Choroid plexus epithelial cell (primary cell): ENCODE measurements at regions not wholly inside any gene's neighbourhood (a gene's known extent, or its start where the extent isn't known, plus 50 kb on each side); places are given as distances from the start of the nearest gene placed in this dataset.

Source experiments
- DNase-seq: peaks from one replicate; pipeline ENCODE4 v3.0.0-alpha.2; 2010; ENCODE audit warnings: low read depth
- H3K4me3 ChIP-seq: 2 replicates; pipeline ENCODE4 v1.5.1; 2011; ENCODE audit warnings: low read depth, mild to moderate bottlenecking, control low read depth, low read length, moderate library complexity
- TF ChIP-seq, protein P1 (sequence below): conservative IDR thresholded peaks from 2 replicates; pipeline ENCODE4 v1.5.1; 2011; ENCODE audit warnings: low read depth, mild to moderate bottlenecking, control low read depth, inconsistent platforms, low read length, moderate library complexity

DNA sequence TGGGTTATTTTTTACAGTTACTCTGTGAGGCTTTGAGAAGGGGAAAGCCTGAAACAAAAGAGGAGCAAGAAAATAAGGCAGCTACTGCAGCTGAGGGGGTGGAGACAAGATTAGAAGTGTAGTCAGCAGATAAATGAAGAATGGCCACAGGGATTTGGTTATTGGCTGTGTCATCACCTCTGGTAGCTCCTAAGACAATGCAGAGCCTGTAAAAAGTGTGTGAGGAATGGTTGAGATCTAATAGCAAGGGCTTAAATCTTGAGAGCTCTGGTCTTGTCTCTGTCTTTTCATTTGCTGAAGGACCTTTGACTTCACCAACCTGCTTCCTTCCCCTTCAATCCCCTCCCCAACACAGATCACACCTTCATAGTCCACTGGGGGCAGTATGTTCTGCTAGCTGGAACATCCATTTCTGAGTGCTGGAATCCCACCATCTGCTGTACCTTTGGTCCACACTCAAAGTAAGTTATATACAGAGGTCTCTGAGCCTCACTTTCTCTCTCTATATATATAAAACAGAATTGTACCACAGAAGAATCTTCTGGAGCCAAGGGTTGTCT, 213.7 kb upstream of the ZIC3 start:
- no peak overlapping the region for H3K4me3 ChIP-seq
- TF ChIP-seq, protein P1, sequence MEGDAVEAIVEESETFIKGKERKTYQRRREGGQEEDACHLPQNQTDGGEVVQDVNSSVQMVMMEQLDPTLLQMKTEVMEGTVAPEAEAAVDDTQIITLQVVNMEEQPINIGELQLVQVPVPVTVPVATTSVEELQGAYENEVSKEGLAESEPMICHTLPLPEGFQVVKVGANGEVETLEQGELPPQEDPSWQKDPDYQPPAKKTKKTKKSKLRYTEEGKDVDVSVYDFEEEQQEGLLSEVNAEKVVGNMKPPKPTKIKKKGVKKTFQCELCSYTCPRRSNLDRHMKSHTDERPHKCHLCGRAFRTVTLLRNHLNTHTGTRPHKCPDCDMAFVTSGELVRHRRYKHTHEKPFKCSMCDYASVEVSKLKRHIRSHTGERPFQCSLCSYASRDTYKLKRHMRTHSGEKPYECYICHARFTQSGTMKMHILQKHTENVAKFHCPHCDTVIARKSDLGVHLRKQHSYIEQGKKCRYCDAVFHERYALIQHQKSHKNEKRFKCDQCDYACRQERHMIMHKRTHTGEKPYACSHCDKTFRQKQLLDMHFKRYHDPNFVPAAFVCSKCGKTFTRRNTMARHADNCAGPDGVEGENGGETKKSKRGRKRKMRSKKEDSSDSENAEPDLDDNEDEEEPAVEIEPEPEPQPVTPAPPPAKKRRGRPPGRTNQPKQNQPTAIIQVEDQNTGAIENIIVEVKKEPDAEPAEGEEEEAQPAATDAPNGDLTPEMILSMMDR: no peak
- no peak for DNase-seq

DNA sequence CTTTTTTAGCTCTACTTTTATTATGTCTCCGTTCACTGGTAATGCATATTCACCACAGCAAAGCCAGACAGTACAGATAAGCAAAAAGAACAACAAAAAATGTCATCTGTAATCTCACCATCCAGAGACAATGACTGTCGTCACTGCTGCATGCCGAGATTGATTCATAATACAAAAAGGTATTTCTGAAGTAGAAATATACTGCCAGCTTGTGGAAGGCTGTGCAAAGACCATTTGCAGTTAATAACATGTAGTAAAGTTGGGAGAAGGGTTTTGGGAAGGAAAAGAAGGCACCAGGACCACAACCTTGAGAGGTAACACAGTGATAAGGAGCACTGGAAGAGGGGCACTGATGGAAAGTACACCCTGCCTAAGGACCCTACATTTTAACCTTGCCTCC, 223.0 kb upstream of the ZIC3 start:
- DNase-seq: no peak
- TF ChIP-seq, protein P1: no peak
- no peak overlapping the region for H3K4me3 ChIP-seq

DNA sequence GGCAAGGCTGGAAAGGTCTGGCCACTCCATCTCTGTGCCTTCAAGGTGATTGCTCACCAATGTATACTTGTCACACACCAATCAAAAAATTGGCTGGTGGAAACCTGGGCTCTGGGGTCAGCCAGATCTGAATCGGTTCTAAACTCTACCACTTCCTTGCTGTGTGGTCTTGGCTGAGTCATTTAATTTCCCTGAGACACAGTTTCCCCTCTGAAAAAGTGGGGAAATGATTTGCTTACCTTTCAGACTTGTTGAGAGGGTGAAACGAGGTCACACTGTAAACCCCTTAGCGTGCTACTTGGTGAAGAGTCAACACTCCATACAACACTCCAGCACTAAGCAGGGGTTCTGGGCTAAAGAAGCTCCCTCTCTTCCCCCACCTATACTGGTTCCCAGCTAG, 252.3 kb upstream of the ZIC3 start:
- TF ChIP-seq, protein P1: no peak
- DNase-seq: no peak
- no peak overlapping the region for H3K4me3 ChIP-seq

DNA sequence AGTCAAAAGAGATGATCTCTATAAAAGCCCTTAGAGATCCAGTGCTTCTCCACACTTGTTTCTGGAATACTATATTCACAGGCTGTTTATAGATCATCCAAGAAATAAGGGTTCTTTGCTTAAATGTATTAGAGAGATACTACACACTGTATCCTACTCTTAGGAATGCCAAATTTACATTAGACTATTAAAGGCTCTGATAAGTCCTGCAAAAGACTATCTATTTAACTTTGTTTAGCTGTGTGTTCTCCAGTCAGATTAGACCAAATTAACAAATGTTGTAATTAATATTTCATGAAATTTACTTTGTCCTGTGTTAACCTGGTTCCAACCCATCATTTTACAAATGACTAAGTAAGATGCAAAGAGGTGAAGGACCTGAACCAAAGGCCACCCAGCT, 260.5 kb upstream of the ZIC3 start:
- TF ChIP-seq, protein P1: no peak
- no peak for DNase-seq
- no peak overlapping the region for H3K4me3 ChIP-seq

DNA sequence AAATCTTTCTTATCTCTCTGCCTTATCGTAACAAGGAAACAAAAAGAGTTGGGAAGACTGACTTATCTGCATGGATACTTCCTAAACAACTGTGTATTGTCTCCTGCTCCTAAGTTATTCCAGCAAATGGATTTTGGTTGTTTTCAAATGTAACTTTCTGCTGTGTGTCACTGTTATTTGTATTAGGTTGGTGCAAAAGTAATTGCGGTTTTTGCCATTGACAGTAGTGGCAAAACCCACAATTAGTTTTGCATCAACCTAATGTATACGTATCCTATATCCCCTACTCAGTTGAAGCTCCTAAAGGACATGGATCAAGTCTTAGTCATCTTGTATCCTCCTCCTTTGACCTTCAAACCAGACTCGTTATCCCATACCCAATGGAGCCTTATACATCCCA, 263.4 kb upstream of the GPR101 start:
- DNase-seq: no peak
- TF ChIP-seq, protein P1: no peak

DNA sequence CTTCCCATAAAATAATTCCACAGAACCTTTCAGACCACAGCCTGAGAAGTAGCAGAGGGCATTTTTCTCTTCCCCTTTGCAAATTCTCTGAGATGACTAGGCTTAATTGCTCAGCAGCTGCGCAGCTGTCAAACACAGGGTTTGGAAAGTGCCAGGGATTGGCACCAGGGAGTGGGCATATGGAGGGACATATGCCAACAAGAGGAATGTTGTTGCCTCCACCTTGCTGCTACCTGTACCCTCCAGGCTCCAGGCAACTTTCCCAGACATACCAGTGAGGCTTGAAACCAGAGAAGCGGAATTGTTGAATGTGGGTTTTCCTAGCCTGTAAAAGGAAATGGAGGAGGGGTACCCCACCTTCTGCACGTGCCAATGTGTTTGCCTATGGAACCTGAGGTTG, 256.2 kb upstream of the GPR101 start:
- TF ChIP-seq, protein P1: no peak

More for the DNA sequence above, 263.4 kb upstream of the GPR101 start:
- H3K4me3 ChIP-seq: no peak overlapping the region

DNA sequence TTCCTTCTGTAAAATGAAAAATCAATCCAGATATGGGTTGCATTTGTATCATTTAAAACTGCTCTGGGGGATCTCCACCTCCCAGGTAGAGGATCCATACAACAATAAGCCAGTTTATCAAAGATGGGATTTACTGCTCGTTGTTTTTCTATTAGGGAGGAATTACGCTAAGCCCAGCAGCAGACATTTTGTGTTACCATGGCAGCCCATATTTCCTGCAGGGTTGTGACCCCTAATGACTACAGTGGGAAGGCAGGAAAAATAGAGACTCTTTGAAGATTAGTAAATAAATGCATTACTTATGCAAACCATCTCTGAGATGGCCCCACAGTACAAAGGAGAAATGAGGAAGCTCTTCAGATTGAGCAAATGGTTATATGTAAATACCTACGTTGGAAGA, 253.4 kb upstream of the GPR101 start:
- TF ChIP-seq, protein P1: no peak
- no peak overlapping the region for H3K4me3 ChIP-seq
- DNase-seq: no peak

More for the DNA sequence above, 256.2 kb upstream of the GPR101 start:
- no peak for DNase-seq
- H3K4me3 ChIP-seq: no peak overlapping the region
